ENCODE measurements at regions not wholly inside any gene's neighbourhood (a gene's known extent, or its start where the extent isn't known, plus 50 kb on each side); places are given as distances from the start of the nearest gene placed in this dataset.

- no peak for TF ChIP-seq SMC3 (IDR thresholded peaks at IDR 0.05)
- no peak for TF ChIP-seq RARB (CRISPR knock-in tag; IDR thresholded peaks at IDR 0.05)
- no peak for TF ChIP-seq CTCF (IDR thresholded peaks at IDR 0.05)
- TF ChIP-seq ZSCAN20 (CRISPR knock-in tag; IDR thresholded peaks at IDR 0.05), result no peak
Measured at GRCh38 chr9:135209136-135209535, 121.7 kb downstream of the OLFM1 start.

Data from A549 (cell line).